ENCODE measurements at regions not wholly inside any gene's neighbourhood (a gene's known extent, or its start where the extent isn't known, plus 50 kb on each side); places are given as distances from the start of the nearest gene placed in this dataset.

- 11% methylated on average over 1 of the region's 1 CpG for WGBS (ENCODE audit: low lambda C conversion rate)
These were observed 219.8 kb upstream of the AMIGO2 start for GRCh38 chr12:47299586-47299985.

DNA sequence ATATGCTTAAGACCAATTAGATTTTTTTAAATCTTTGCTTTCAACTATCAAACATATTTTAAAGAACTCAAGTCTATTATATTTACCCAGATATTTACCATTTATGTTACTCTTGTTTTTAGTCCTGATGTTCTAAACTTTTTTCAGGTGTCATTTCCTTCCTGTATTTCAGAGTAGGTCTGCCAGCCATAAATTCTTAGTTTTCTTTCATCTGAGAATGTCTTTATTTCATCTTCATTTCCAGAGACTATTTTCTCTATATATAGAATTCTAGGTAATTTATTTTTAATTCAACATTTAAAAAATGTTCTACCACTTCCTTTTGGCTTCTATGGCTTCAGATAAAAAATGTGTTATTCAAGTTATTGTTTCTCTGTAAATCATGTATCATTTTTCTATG lies 218.2 kb upstream of the AMIGO2 start:
- Histone ChIP-seq H3F3A (replicated peaks; ENCODE audit: insufficient read depth) (peaks cover 2% of the 10 kb centered on the region), H3K36me3 (replicated peaks in 1 of 2; ENCODE audit: control insufficient read depth in 1 of 2, insufficient read depth in 2 of 2, low read length in 1 of 2) (no peaks in the 10 kb centered on the region), H3K9me3 (no peaks in the 10 kb centered on the region), H3K9me2 (no peaks in the 10 kb centered on the region), H3K4me2 (no peak overlapping the region), H4K20me1 (ENCODE audit: insufficient read depth) (no peaks in the 10 kb centered on the region), H3K27ac (ENCODE audit: low read depth in 2 of 2, low read length in 1 of 2) (no peak overlapping the region), H3K27me3 (ENCODE audit: insufficient read depth) (peaks cover 12% of the 10 kb centered on the region; the same call in 1 of the 2 replicates), H3K4me1 (ENCODE audit: control insufficient read depth in 1 of 2, insufficient read depth in 2 of 2, low read depth in 1 of 2, low read length in 1 of 2) (no peaks in the 10 kb centered on the region), H2AFZ (ENCODE audit: low read depth) (no peak overlapping the region), H3K4me3 (ENCODE audit: low read depth in 2 of 2, low read length in 1 of 2) (no peak overlapping the region), H3K79me2 (ENCODE audit: insufficient read depth) (no peaks in the 10 kb centered on the region), H3K9ac (no peak overlapping the region)
- ChIA-PET POLR2A (no interaction called here), CTCF (no interaction called here)
- TF ChIP-seq TCF12 (IDR thresholded peaks at IDR 0.05), result no peak
- DNase-seq, result no peak

More at GRCh38 chr12:47299586-47299985, 219.8 kb upstream of the AMIGO2 start:
- Histone ChIP-seq H3F3A (replicated peaks; ENCODE audit: insufficient read depth) (peaks cover 5% of the 10 kb centered on the region), H3K4me2 (no peak overlapping the region), H3K9me2 (no peaks in the 10 kb centered on the region), H3K27me3 (ENCODE audit: insufficient read depth) (peaks cover 7% of the 10 kb centered on the region; the same call in 1 of the 2 replicates), H3K36me3 (replicated peaks in 1 of 2; ENCODE audit: control insufficient read depth in 1 of 2, insufficient read depth in 2 of 2, low read length in 1 of 2) (no peaks in the 10 kb centered on the region), H3K79me2 (ENCODE audit: insufficient read depth) (no peaks in the 10 kb centered on the region), H3K4me3 (ENCODE audit: low read depth in 2 of 2, low read length in 1 of 2) (no peak overlapping the region), H3K4me1 (ENCODE audit: control insufficient read depth in 1 of 2, insufficient read depth in 2 of 2, low read depth in 1 of 2, low read length in 1 of 2) (no peaks in the 10 kb centered on the region), H2AFZ (ENCODE audit: low read depth) (no peak overlapping the region), H3K27ac (ENCODE audit: low read depth in 2 of 2, low read length in 1 of 2) (no peak overlapping the region), H3K9me3 (no peaks in the 10 kb centered on the region), H4K20me1 (ENCODE audit: insufficient read depth) (no peaks in the 10 kb centered on the region), H3K9ac (no peak overlapping the region)
- no peak for DNase-seq
- ChIA-PET CTCF (no interaction called here), POLR2A (no interaction called here)
- TF ChIP-seq MEF2A (IDR thresholded peaks at IDR 0.05; ENCODE audit: borderline replicate concordance, low read depth), result no peak

GRCh38 chr12:47296828-47297227 lies 217.1 kb upstream of the AMIGO2 start:
- POLR2A ChIA-PET, result no interaction called here

More at GRCh38 chr12:47296828-47297227, 217.1 kb upstream of the AMIGO2 start:
- H3K79me2 ChIP-seq (ENCODE audit: insufficient read depth), result no peaks in the 10 kb centered on the region
- no peak overlapping the region for H3K27ac ChIP-seq (ENCODE audit: low read depth in 2 of 2, low read length in 1 of 2)
- no peak for DNase-seq
- no peak overlapping the region for H3K4me2 ChIP-seq
- H2AFZ ChIP-seq (ENCODE audit: low read depth), result no peak overlapping the region
- H3K36me3 ChIP-seq (replicated peaks in 1 of 2; ENCODE audit: control insufficient read depth in 1 of 2, insufficient read depth in 2 of 2, low read length in 1 of 2), result no peaks in the 10 kb centered on the region
- TF ChIP-seq, protein P1, sequence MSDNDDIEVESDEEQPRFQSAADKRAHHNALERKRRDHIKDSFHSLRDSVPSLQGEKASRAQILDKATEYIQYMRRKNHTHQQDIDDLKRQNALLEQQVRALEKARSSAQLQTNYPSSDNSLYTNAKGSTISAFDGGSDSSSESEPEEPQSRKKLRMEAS (IDR thresholded peaks at IDR 0.05; ENCODE audit: low read depth), result no peak
- no peak for TF ChIP-seq POLR2AphosphoS5 (IDR thresholded peaks at IDR 0.05; ENCODE audit: low read depth, low read length)
- no peak for TF ChIP-seq PBX3 (IDR thresholded peaks at IDR 0.05)
- no peak for TF ChIP-seq EP300 (IDR thresholded peaks at IDR 0.05; ENCODE audit: borderline replicate concordance in 1 of 2, low read depth in 1 of 2, low read length in 1 of 2)
- no peak for TF ChIP-seq GABPA (IDR thresholded peaks at IDR 0.05; ENCODE audit: low read depth)
- no peak for TF ChIP-seq TAF1 (IDR thresholded peaks at IDR 0.05; ENCODE audit: borderline replicate concordance, low read depth, low read length)
- no peak for TF ChIP-seq FOXM1 (IDR thresholded peaks at IDR 0.05; ENCODE audit: low read depth)
- TF ChIP-seq RXRA (IDR thresholded peaks at IDR 0.05; ENCODE audit: borderline replicate concordance, low read depth), result no peak
- no peak for TF ChIP-seq MXI1 (IDR thresholded peaks at IDR 0.05; ENCODE audit: low read depth, low read length)
- TF ChIP-seq USF1 (IDR thresholded peaks at IDR 0.05; ENCODE audit: borderline replicate concordance, low read depth), result no peak
- peaks cover 21% of the 10 kb centered on the region; the same call in 1 of the 2 replicates for H3K27me3 ChIP-seq (ENCODE audit: insufficient read depth)
- H4K20me1 ChIP-seq (ENCODE audit: insufficient read depth), result no peaks in the 10 kb centered on the region
- CTCF ChIA-PET, result no interaction called here
- H3K9ac ChIP-seq, result no peak overlapping the region
- no peaks in the 10 kb centered on the region for H3K9me2 ChIP-seq
- H3K4me3 ChIP-seq (ENCODE audit: low read depth in 2 of 2, low read length in 1 of 2), result no peak overlapping the region
- H3K4me1 ChIP-seq (ENCODE audit: control insufficient read depth in 1 of 2, insufficient read depth in 2 of 2, low read depth in 1 of 2, low read length in 1 of 2), result no peaks in the 10 kb centered on the region
- no peaks in the 10 kb centered on the region for H3K9me3 ChIP-seq
- H3F3A ChIP-seq (replicated peaks; ENCODE audit: insufficient read depth), result no peaks in the 10 kb centered on the region

All from SK-N-SH (cell line).